HUES48 (cell line): ENCODE measurements at regions not wholly inside any gene's neighbourhood (a gene's known extent, or its start where the extent isn't known, plus 50 kb on each side); places are given as distances from the start of the nearest gene placed in this dataset.
A peak's percentile ranks its signal among the peaks of the same experiment; 100 is the strongest.
"Not testable (repeated sequence)": the region's sequence is repeated elsewhere in the genome, so short reads cannot be mapped to it uniquely, and the experiment has no call there.

Experiments used
- H3K27ac ChIP-seq: one replicate; pipeline ENCODE4 v1.7.0; 2013; ENCODE audit warnings: low read depth, low read length, inconsistent platforms
- H3K27me3 ChIP-seq: 2 replicates; pipeline ENCODE4 v1.6.1; 2013; ENCODE audit warnings: mild to moderate bottlenecking, low read length; ENCODE audit not compliant: control insufficient read depth, insufficient read depth
- H3K36me3 ChIP-seq: 2 replicates; pipeline ENCODE4 v1.6.1; 2013; ENCODE audit warnings: low read length; ENCODE audit not compliant: control insufficient read depth, insufficient read depth
- H3K4me1 ChIP-seq: 2 replicates; pipeline ENCODE4 v1.6.1; 2013; ENCODE audit warnings: mild to moderate bottlenecking, low read length; ENCODE audit not compliant: control insufficient read depth, insufficient read depth
- H3K4me3 ChIP-seq: 2 replicates; pipeline ENCODE4 v1.5.1; 2013; ENCODE audit warnings: mild to moderate bottlenecking, low read depth, low read length
- H3K9ac ChIP-seq: 2 replicates; pipeline ENCODE4 v1.6.1; 2013; ENCODE audit warnings: mild to moderate bottlenecking, low read depth, low read length, moderate library complexity
- H3K9me3 ChIP-seq: 2 replicates; pipeline ENCODE4 v1.6.1; 2013; ENCODE audit warnings: low read length; ENCODE audit not compliant: control insufficient read depth, insufficient read depth

GRCh38 chrX:55981603-55982002 is 250.6 kb upstream of the KLF8 start:
- H3K4me3 ChIP-seq: no peak overlapping the region
- no peaks in the 10 kb centered on the region for H3K36me3 ChIP-seq
- no peaks in the 10 kb centered on the region for H3K4me1 ChIP-seq
- H3K27me3 ChIP-seq: no peaks in the 10 kb centered on the region
- no peak overlapping the region for H3K27ac ChIP-seq
- H3K9me3 ChIP-seq: peaks cover 83% of the 10 kb centered on the region
- no peak overlapping the region for H3K9ac ChIP-seq

GRCh38 chrX:55996649-55997048 is 235.5 kb upstream of the KLF8 start:
- no peaks in the 10 kb centered on the region for H3K27me3 ChIP-seq
- H3K9ac ChIP-seq: no peak overlapping the region
- peaks cover 66% of the 10 kb centered on the region for H3K9me3 ChIP-seq
- H3K36me3 ChIP-seq: no peaks in the 10 kb centered on the region
- no peak overlapping the region for H3K27ac ChIP-seq
- H3K4me3 ChIP-seq: no peak overlapping the region
- H3K4me1 ChIP-seq: no peaks in the 10 kb centered on the region

GRCh38 chrX:56000174-56000573 is 232.0 kb upstream of the KLF8 start:
- Histone ChIP-seq H3K27ac (no peak overlapping the region), H3K4me3 (no peak overlapping the region), H3K36me3 (no peaks in the 10 kb centered on the region), H3K4me1 (no peaks in the 10 kb centered on the region), H3K9me3 (peaks cover 72% of the 10 kb centered on the region), H3K9ac (no peak overlapping the region), H3K27me3 (no peaks in the 10 kb centered on the region)

- Histone ChIP-seq H3K27ac (no peak overlapping the region), H3K9ac (no peak overlapping the region), H3K9me3 (peaks cover 72% of the 10 kb centered on the region), H3K27me3 (no peaks in the 10 kb centered on the region), H3K36me3 (no peaks in the 10 kb centered on the region), H3K4me3 (0 out of 2 replicates have a peak overlapping the region, but pooled peaks have one; percentile 4), H3K4me1 (no peaks in the 10 kb centered on the region)
Measured at GRCh38 chrX:56000729-56001128, 231.4 kb upstream of the KLF8 start.

GRCh38 chrX:56025872-56026571 is 206.1 kb upstream of the KLF8 start:
- H3K9ac ChIP-seq: no peak overlapping the region
- no peaks in the 10 kb centered on the region for H3K27me3 ChIP-seq

GRCh38 chrX:56026815-56027214 is 205.3 kb upstream of the KLF8 start:
- Histone ChIP-seq H3K9me3 (peaks cover 58% of the 10 kb centered on the region), H3K27ac (no peak overlapping the region), H3K36me3 (no peaks in the 10 kb centered on the region), H3K9ac (no peak overlapping the region), H3K4me1 (no peaks in the 10 kb centered on the region), H3K4me3 (no peak overlapping the region), H3K27me3 (no peaks in the 10 kb centered on the region)

More at GRCh38 chrX:56025872-56026571, 206.1 kb upstream of the KLF8 start:
- Histone ChIP-seq H3K36me3 (no peaks in the 10 kb centered on the region), H3K4me1 (no peaks in the 10 kb centered on the region), H3K4me3 (no peak overlapping the region), H3K9me3 (peaks cover 60% of the 10 kb centered on the region), H3K27ac (no peak overlapping the region)

GRCh38 chrX:56029188-56029587 is 203.0 kb upstream of the KLF8 start:
- Histone ChIP-seq H3K36me3 (no peaks in the 10 kb centered on the region), H3K9ac (no peak overlapping the region), H3K27ac (no peak overlapping the region), H3K27me3 (no peaks in the 10 kb centered on the region), H3K4me1 (no peaks in the 10 kb centered on the region), H3K9me3 (peaks cover 53% of the 10 kb centered on the region), H3K4me3 (no peak overlapping the region)

GRCh38 chrX:56029691-56030090 is 202.5 kb upstream of the KLF8 start:
- Histone ChIP-seq H3K27ac (no peak overlapping the region), H3K4me3 (no peak overlapping the region), H3K9me3 (peaks cover 54% of the 10 kb centered on the region), H3K27me3 (no peaks in the 10 kb centered on the region), H3K36me3 (no peaks in the 10 kb centered on the region), H3K4me1 (no peaks in the 10 kb centered on the region), H3K9ac (no peak overlapping the region)

GRCh38 chrX:56031409-56031808 is 200.7 kb upstream of the KLF8 start:
- H3K27me3 ChIP-seq: no peaks in the 10 kb centered on the region
- H3K27ac ChIP-seq: no peak overlapping the region
- H3K4me3 ChIP-seq: no peak overlapping the region
- no peaks in the 10 kb centered on the region for H3K36me3 ChIP-seq
- H3K9ac ChIP-seq: no peak overlapping the region
- H3K4me1 ChIP-seq: no peaks in the 10 kb centered on the region
- peaks cover 60% of the 10 kb centered on the region for H3K9me3 ChIP-seq

GRCh38 chrX:56033495-56034180 is 198.5 kb upstream of the KLF8 start:
- H3K27ac ChIP-seq: no peak overlapping the region
- no peaks in the 10 kb centered on the region for H3K4me1 ChIP-seq
- H3K36me3 ChIP-seq: no peaks in the 10 kb centered on the region
- peaks cover 66% of the 10 kb centered on the region for H3K9me3 ChIP-seq
- H3K27me3 ChIP-seq: no peaks in the 10 kb centered on the region
- no peak overlapping the region for H3K4me3 ChIP-seq
- H3K9ac ChIP-seq: no peak overlapping the region

- H3K27ac ChIP-seq, H3K4me1 ChIP-seq, H3K36me3 ChIP-seq, H3K4me3 ChIP-seq, H3K27me3 ChIP-seq, H3K9ac ChIP-seq: not testable (repeated sequence)
- H3K9me3 ChIP-seq: peaks cover 34% of the 10 kb centered on the region
Measured at GRCh38 chrX:56052673-56053330, 179.4 kb upstream of the KLF8 start.
